Gastrocnemius medialis (tissue), 4 donors: ENCODE measurements at regions not wholly inside any gene's neighbourhood (a gene's known extent, or its start where the extent isn't known, plus 50 kb on each side); places are given as distances from the start of the nearest gene placed in this dataset.

Source experiments
- CTCF ChIP-seq, 5 experiments: fragments of 450-650 bp in 3 of 5; fragments of 200-600 bp in 2 of 5; sonication (generic) in 2 of 5; IDR thresholded peaks in 4 of 5; conservative IDR thresholded peaks in 1 of 5; 1 replicate in 4 of 5; 2 replicates in 1 of 5; pipeline ENCODE4 v1.5.1; 2016 to 2019; ENCODE audit warnings: antibody characterized with exemption in 5 of 5, mild to moderate bottlenecking in 3 of 5, moderate library complexity in 3 of 5
- POLR2A ChIP-seq, 2 donors: fragments of 450-650 bp; IDR thresholded peaks; one replicate each; pipeline ENCODE4 v1.6.1; 2017; ENCODE audit warnings: antibody characterized with exemption in 2 of 2, mild to moderate bottlenecking in 2 of 2, moderate library complexity in 2 of 2

GRCh38 chr12:33533527-33533926 is 93.9 kb upstream of the SYT10 start:
- TF ChIP-seq CTCF (IDR thresholded peaks at IDR 0.05 in 4 of 5, conservative IDR thresholded peaks at IDR 0.05 in 1 of 5) (no peak), POLR2A (IDR thresholded peaks at IDR 0.05) (no peak)
